ENCODE measurements at regions not wholly inside any gene's neighbourhood (a gene's known extent, or its start where the extent isn't known, plus 50 kb on each side); places are given as distances from the start of the nearest gene placed in this dataset.
A peak's percentile ranks its signal among the peaks of the same experiment; 100 is the strongest.

DNA sequence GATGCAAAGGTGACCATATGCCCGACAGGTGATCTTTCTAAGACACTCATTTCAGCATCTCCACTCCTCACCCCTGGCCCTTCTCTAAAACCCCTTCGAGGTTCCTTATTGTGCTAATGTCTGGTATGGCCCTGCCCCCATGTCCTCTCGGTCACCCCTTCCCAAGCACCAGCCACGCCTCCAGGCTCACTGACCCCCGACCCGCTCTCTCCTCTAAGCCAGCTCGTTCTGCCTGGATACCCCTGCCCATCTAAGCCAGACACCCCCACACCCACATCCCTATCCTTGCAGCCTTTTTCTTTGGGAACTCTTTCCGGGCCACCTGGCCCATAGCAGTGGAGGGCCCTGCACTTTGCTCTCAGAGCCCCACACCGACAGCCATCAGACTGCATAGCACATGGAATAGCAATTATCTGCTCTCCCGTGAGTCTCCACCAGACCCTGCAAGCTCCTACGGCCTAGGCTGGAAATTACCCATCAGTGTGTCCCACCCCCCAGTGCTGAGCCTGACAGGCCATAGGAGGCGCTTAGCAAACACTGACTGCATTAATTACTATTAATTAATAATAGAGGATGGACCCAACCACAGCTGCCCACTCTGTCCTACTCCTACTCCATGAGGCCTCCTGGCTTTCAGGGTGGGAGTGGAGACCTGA is 176.7 kb downstream of the TMEM132E start:
- TF ChIP-seq, protein P1, sequence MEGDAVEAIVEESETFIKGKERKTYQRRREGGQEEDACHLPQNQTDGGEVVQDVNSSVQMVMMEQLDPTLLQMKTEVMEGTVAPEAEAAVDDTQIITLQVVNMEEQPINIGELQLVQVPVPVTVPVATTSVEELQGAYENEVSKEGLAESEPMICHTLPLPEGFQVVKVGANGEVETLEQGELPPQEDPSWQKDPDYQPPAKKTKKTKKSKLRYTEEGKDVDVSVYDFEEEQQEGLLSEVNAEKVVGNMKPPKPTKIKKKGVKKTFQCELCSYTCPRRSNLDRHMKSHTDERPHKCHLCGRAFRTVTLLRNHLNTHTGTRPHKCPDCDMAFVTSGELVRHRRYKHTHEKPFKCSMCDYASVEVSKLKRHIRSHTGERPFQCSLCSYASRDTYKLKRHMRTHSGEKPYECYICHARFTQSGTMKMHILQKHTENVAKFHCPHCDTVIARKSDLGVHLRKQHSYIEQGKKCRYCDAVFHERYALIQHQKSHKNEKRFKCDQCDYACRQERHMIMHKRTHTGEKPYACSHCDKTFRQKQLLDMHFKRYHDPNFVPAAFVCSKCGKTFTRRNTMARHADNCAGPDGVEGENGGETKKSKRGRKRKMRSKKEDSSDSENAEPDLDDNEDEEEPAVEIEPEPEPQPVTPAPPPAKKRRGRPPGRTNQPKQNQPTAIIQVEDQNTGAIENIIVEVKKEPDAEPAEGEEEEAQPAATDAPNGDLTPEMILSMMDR (IDR thresholded peaks at IDR 0.05), result no peak
- TF ChIP-seq POLR2A (IDR thresholded peaks at IDR 0.05), result no peak
- WGBS, 4 donors, result 46 to 61% (median 57%) methylated on average over 12 of the region's 12 CpGs
- Histone ChIP-seq H3K27ac (no peak overlapping the region), H3K9me3 (no peaks in the 10 kb centered on the region), H3K4me3 (no peak overlapping the region), H3K27me3 (peaks cover 0 to 22% (median 0%) of the 10 kb centered on the region in 9 donors), H3K4me1 (no peaks in the 10 kb centered on the region), H3K36me3 (no peaks in the 10 kb centered on the region)
- no peak for DNase-seq
- intact Hi-C loops (cut with DNase I), result loop anchor here in 1 of 10 donors (10.0 kb wide), 1 partner anchor 59 kb away; no protein-coding TSS in a partner anchor
- peak in 1 of 4 donors; percentile 22 for ATAC-seq

DNA sequence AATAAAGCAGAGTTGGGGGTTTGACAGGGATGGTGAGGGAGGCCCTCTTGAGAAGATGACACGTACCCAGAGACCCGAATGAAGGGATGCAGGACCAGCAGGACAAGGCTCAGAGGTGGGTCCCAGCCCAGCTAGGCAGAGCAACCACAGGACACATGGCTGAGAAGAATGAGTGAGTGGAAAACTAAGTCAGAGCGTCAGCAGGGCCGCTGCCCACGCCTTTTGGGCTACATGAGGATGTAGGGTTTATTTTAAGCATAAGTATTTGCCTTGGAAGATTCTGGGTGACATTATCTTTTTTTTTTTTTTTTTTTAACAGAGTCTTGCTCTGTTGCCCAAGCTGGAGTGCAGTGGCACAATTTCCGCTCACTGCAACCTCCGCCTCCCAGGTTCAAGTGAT is 176.0 kb downstream of the TMEM132E start:
- DNase-seq (no peak), ATAC-seq (no peak)
- WGBS, 4 donors, result 80 to 85% (median 83%) methylated on average over 7 of the region's 7 CpGs
- intact Hi-C loops (cut with DNase I), result loop anchor here in 1 of 10 donors (10.0 kb wide), 1 partner anchor 59 kb away; no protein-coding TSS in a partner anchor
- no peak overlapping the region for H3K4me3 ChIP-seq
- TF ChIP-seq, protein P1 (IDR thresholded peaks at IDR 0.05), result no peak
- no peak for TF ChIP-seq POLR2A (IDR thresholded peaks at IDR 0.05)
- no peak overlapping the region for H3K27ac ChIP-seq
- H3K9me3 ChIP-seq, result no peaks in the 10 kb centered on the region
- no peaks in the 10 kb centered on the region for H3K4me1 ChIP-seq
- H3K27me3 ChIP-seq, result peaks cover 0 to 21% (median 0%) of the 10 kb centered on the region in 9 donors
- H3K36me3 ChIP-seq, result no peaks in the 10 kb centered on the region

DNA sequence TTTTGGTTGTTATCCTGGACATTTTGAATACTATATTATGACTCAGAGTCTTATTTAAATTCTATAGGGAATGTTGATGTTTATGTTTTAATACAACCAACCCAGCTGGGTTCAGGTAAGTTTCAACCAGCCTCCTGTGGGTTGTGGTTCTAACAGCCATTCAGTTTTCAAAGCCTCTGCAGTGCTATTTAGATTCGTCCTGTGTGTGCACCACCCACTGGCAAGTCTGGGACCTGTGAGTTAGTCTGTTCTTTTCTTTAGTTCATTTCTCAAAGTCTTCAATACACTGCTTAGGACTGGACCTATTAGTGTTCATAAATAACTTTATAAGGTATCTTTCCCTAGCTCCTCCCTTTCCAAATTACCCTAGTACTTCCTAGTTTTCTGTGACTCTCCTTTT is 170.6 kb downstream of the TMEM132E start:
- no peak overlapping the region for H3K4me3 ChIP-seq
- H3K36me3 ChIP-seq, result no peaks in the 10 kb centered on the region
- H3K27me3 ChIP-seq, result peaks cover 0 to 15% (median 2%) of the 10 kb centered on the region in 9 donors
- TF ChIP-seq, protein P1 (IDR thresholded peaks at IDR 0.05), result no peak
- no peak for TF ChIP-seq POLR2A (IDR thresholded peaks at IDR 0.05)
- peaks cover 0 to 12% (median 0%) of the 10 kb centered on the region in 12 donors for H3K9me3 ChIP-seq
- intact Hi-C loops (cut with DNase I), result loop anchor here in 1 of 10 donors (10.0 kb wide), 1 partner anchor 65 kb away; no protein-coding TSS in a partner anchor
- no peaks in the 10 kb centered on the region for H3K4me1 ChIP-seq
- DNase-seq (no peak), ATAC-seq (no peak)
- WGBS, 4 donors, result 25 to 36% (median 30%) methylated on average over 1 of the region's 1 CpG
- H3K27ac ChIP-seq, result no peak overlapping the region

DNA sequence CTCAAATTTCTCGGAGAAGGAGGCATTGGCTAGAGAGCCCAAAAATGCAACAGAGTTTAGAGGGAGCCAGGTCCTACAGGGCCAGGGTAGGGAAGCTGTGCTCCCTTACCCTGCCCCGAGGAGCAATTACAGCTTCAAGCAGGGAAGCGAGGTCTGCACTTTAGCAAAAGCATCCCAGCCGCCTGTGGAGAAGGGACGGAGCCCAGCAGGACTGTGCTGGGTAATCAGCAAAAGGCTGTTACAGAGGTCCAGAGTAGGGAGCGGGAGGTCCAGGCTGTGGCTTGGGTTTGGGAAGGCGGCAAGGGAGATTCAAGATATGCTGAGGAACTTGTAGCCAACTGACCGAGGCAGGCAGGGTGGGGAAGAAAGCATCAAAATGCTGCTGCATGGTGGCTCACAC is 162.6 kb downstream of the TMEM132E start:
- Histone ChIP-seq H3K4me1 (no peaks in the 10 kb centered on the region), H3K9me3 (peaks cover 0 to 6% (median 0%) of the 10 kb centered on the region in 12 donors), H3K27ac (no peak overlapping the region), H3K27me3 (peaks cover 0 to 16% (median 0%) of the 10 kb centered on the region in 9 donors), H3K4me3 (no peak overlapping the region), H3K36me3 (no peaks in the 10 kb centered on the region)
- ATAC-seq (no peak), DNase-seq (no peak)
- TF ChIP-seq, protein P1 (IDR thresholded peaks at IDR 0.05), result no peak
- TF ChIP-seq POLR2A (IDR thresholded peaks at IDR 0.05), result no peak
- intact Hi-C loops (cut with DNase I), result no loop called here
- WGBS, 4 donors, result 25 to 44% (median 27%) methylated on average over 8 of the region's 8 CpGs
